Kidney epithelial cell (primary cell): ENCODE measurements at regions not wholly inside any gene's neighbourhood (a gene's known extent, or its start where the extent isn't known, plus 50 kb on each side); places are given as distances from the start of the nearest gene placed in this dataset.

Source experiments
- DNase-seq: peaks from one replicate; pipeline ENCODE4 v3.0.0-alpha.2; 2010; ENCODE audit warnings: low read depth
- H3K27me3 ChIP-seq: 2 replicates; pipeline ENCODE4 v1.6.0; 2011; ENCODE audit warnings: low read length; ENCODE audit not compliant: control insufficient read depth, insufficient read depth
- H3K36me3 ChIP-seq: 2 replicates; pipeline ENCODE4 v1.5.1; 2011; ENCODE audit warnings: low read length; ENCODE audit not compliant: control insufficient read depth, insufficient read depth
- H3K4me3 ChIP-seq: 2 replicates; pipeline ENCODE4 v1.5.1; 2011; ENCODE audit warnings: low read depth, mild to moderate bottlenecking, control low read depth, low read length
- TF ChIP-seq, protein P1 (sequence below): IDR thresholded peaks from 2 replicates; pipeline ENCODE4 v1.5.1; 2011; ENCODE audit warnings: mild to moderate bottlenecking, moderate library complexity, low read length, control low read depth, inconsistent platforms; ENCODE audit not compliant: insufficient read depth, poor library complexity, severe bottlenecking

DNA sequence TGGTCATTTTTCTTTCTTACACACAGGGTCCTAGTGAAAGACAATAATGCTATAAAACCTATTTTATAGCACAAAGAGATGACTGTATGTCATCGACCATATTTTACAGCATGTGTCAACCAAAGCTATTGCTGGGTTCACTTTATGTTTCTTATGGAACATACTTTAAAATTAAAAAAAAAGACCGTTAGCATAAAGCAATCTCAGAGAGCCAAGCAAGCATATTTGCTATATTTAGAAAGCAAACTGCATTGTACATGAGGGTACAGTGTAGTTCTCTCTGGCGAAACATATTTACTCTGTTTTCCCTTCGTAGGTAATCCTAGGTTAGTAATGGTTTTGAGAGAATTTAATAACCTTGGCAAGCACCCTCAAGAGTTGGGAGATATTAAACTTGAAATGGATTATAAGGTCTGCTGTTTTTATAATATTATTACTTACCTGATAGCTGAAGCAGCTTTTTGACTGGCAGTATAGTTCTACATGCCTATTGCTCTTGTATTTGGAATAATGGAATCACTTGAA, 244.2 kb upstream of the POM121L12 start:
- TF ChIP-seq, protein P1, sequence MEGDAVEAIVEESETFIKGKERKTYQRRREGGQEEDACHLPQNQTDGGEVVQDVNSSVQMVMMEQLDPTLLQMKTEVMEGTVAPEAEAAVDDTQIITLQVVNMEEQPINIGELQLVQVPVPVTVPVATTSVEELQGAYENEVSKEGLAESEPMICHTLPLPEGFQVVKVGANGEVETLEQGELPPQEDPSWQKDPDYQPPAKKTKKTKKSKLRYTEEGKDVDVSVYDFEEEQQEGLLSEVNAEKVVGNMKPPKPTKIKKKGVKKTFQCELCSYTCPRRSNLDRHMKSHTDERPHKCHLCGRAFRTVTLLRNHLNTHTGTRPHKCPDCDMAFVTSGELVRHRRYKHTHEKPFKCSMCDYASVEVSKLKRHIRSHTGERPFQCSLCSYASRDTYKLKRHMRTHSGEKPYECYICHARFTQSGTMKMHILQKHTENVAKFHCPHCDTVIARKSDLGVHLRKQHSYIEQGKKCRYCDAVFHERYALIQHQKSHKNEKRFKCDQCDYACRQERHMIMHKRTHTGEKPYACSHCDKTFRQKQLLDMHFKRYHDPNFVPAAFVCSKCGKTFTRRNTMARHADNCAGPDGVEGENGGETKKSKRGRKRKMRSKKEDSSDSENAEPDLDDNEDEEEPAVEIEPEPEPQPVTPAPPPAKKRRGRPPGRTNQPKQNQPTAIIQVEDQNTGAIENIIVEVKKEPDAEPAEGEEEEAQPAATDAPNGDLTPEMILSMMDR = no peak
- H3K4me3 ChIP-seq = no peak overlapping the region
- no peaks in the 10 kb centered on the region for H3K27me3 ChIP-seq
- no peak for DNase-seq
- H3K36me3 ChIP-seq = no peaks in the 10 kb centered on the region

DNA sequence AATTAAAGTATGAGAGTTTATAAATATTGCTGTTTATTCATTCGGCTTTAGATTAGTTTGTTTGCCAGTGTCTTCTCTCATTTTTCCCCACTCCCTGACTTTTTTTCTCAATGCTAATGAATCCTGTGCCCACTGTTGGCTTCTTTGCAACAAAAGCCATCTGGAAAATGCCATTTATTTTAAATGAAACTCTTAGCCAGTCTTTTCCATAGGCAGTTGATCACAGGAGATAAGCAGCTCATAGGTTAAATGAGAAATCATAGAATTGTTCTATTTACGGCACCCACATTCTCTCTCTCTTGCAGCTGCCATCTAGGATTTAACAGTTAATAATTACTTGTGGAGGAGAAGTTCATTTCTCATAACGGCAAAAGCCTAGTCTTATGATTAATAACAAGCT, 249.3 kb upstream of the POM121L12 start:
- no peak for DNase-seq
- Histone ChIP-seq H3K27me3 (no peaks in the 10 kb centered on the region), H3K36me3 (no peaks in the 10 kb centered on the region), H3K4me3 (no peak overlapping the region)
- TF ChIP-seq, protein P1 = no peak

DNA sequence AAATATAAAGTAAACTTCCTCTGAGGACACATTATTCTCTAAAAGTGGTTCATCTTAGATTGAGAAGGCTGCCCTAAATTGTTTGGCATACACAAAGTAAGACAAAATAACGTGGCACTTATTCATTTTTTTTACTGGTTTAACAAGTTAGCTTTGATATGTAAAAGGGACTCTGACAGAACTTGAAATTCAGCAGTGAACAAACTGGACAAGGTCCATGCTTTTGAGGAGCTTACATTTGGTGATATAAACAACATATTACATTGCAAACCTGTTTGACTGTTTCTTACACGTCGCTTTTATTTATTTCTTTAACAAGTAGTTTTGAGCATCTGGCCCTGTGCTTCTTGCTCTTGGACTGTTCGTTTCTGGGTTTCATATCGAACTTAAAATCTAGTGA, 253.1 kb upstream of the POM121L12 start:
- no peaks in the 10 kb centered on the region for H3K27me3 ChIP-seq
- TF ChIP-seq, protein P1 = no peak
- H3K36me3 ChIP-seq = no peaks in the 10 kb centered on the region
- DNase-seq = no peak
- no peak overlapping the region for H3K4me3 ChIP-seq

DNA sequence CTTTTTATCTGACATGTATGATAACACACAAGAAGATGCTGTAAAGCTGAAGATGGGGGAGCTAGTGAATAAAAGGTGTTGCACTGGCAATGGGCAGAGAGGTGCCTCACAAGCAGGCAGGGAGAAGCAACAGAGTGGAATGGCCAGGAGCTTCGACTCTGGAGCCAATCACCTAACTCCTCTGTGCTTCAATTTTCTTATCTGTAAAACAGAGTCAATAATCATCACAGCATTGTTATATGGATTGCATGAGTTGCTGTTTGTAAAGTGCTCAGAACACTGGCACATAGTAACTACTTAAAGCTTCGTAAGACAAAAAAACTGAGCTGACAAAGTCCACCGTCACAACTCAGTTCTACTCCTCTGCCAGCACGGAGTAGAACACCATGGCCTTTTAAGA, 254.2 kb upstream of the POM121L12 start:
- TF ChIP-seq, protein P1 = no peak
- H3K36me3 ChIP-seq = no peaks in the 10 kb centered on the region
- DNase-seq = no peak
- no peak overlapping the region for H3K4me3 ChIP-seq
- H3K27me3 ChIP-seq = no peaks in the 10 kb centered on the region

DNA sequence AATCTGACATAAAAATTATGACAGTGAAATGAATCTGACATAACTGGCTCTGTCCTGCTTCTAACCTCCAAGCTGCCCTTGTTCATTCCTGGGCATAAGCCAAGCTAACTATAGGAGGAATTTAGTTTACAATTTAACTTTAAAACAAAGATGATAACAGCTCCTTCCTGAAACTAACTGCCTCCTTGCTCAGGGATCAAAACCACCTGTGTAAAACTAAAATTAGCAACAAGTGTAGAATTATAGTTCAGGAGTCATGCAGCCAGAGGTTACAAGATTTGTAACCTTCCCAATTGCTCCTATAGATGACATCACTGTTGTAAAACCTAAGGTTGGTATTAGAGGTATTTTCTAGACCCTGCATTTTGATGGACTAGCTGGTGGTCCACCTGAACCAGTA, 256.4 kb upstream of the POM121L12 start:
- TF ChIP-seq, protein P1 = no peak
- no peak for DNase-seq
- no peaks in the 10 kb centered on the region for H3K27me3 ChIP-seq

DNA sequence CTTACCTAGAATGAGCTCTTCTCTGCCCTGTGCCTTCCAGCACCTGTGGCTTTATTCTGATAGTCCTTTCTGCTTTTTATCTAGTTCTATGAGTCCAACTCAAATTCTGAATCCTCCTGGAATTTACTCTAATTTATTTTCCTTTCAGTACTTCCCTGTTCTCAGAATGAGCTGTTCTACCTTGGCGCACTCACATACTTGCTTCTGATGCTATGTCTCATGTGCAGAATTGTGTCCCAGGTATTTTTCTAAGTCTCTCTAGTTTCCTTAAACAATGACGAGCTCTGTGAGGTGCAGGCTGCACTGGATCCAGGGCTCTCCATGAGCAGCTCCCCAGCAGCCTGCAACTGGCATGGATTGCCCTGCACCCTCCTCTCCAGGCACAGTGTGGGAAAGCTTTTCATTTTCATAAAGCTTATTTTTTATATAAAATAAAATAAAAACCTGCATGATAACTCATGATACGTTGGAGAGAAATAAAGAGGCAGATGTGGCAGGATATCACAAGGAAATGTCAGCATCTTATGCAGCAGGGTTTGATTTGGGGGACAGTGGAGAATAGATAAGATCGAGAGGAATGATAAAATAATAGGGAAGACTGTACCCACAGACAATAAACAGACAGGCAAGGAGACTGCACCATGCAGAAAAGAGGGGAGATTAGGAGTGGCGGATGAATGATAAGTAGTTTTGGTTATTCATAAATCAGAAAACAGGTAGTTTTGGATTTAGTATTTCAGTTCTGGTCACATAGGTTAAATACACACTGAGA, 258.2 kb upstream of the POM121L12 start:
- no peak overlapping the region for H3K4me3 ChIP-seq
- TF ChIP-seq, protein P1 = no peak
- DNase-seq = no peak
- H3K36me3 ChIP-seq = no peaks in the 10 kb centered on the region
- H3K27me3 ChIP-seq = no peaks in the 10 kb centered on the region

More for the DNA sequence above, 256.4 kb upstream of the POM121L12 start:
- H3K36me3 ChIP-seq = no peaks in the 10 kb centered on the region
- no peak overlapping the region for H3K4me3 ChIP-seq
